ENCODE measurements at regions not wholly inside any gene's neighbourhood (a gene's known extent, or its start where the extent isn't known, plus 50 kb on each side); places are given as distances from the start of the nearest gene placed in this dataset.

DNA sequence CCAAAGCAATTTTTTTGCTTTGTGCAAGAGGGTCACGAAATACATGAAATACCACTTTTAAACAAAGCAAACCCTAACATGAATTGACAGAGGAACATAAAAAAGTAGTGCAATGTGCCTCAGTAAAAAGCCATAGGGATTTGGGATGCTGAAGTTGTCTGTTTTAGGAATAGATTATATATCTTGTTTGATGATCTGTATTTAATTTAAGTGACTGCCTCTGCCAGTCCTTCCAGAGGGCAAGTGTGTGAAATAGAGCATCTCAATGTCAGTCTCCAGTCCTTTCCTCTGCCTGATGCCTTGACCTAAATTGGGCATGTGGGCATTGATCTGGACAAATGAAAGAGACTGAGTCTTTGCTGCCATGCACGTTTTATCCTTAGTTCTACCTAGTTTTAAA, 222.8 kb downstream of the PTPRC start:
- H3K79me2 ChIP-seq (ENCODE audit: control insufficient read depth, insufficient read depth, low read length): no peaks in the 10 kb centered on the region
- in situ Hi-C loops (cut with MboI): no loop called here
- H3K4me3 ChIP-seq: no peak overlapping the region
- no peak overlapping the region for H3K27ac ChIP-seq (ENCODE audit: control insufficient read depth, insufficient read depth)
- intact Hi-C loops (cut with micrococcal nuclease; ENCODE audit: unreplicated experiment): no loop called here
- ChIA-PET CTCF (interaction anchor here (0.9 kb wide), 1 partner anchor 177 kb away, joined by 3 read pairs; no protein-coding TSS in a partner anchor), RAD21 (ENCODE audit: unreplicated experiment) (no interaction called here), SMC1A (ENCODE audit: uncharacterized antibody, unreplicated experiment) (no interaction called here), POLR2A (no interaction called here)
- H4K20me1 ChIP-seq (ENCODE audit: control insufficient read depth, insufficient read depth): no peaks in the 10 kb centered on the region
- 0% methylated on average over 2 of the region's 2 CpGs for WGBS (ENCODE audit: insufficient coverage, insufficient replicate concordance, low lambda C conversion rate, missing lambda C conversion rate)
- TF ChIP-seq NRF1 (conservative IDR thresholded peaks at IDR 0.05; ENCODE audit: low read depth, low read length) (no peak), ATF7 (IDR thresholded peaks at IDR 0.05; ENCODE audit: low read depth) (no peak), TARDBP (IDR thresholded peaks at IDR 0.05; ENCODE audit: borderline replicate concordance) (no peak), HDGF (IDR thresholded peaks at IDR 0.05) (no peak), MTA2 (IDR thresholded peaks at IDR 0.05; ENCODE audit: low read depth) (no peak), ZNF622 (IDR thresholded peaks at IDR 0.05) (no peak), IKZF1 (conservative IDR thresholded peaks at IDR 0.05) (no peak), BRCA1 (IDR thresholded peaks at IDR 0.05; ENCODE audit: low read depth, low read length) (no peak), SRF (IDR thresholded peaks at IDR 0.05; ENCODE audit: low read depth in 2 of 2, low read length in 2 of 2) (no peak), RAD51 (IDR thresholded peaks at IDR 0.05) (no peak), HDAC2 (IDR thresholded peaks at IDR 0.05) (no peak), SMARCA5 (IDR thresholded peaks at IDR 0.05) (no peak), SIX5 (IDR thresholded peaks at IDR 0.05; ENCODE audit: low read depth, low read length, severe bottlenecking) (no peak), SPI1 (IDR thresholded peaks at IDR 0.05; ENCODE audit: borderline replicate concordance, insufficient read depth, low read depth, low read length) (no peak), RBBP5 (conservative IDR thresholded peaks at IDR 0.05) (no peak), ZNF217 (IDR thresholded peaks at IDR 0.05) (no peak), RCOR1 (conservative IDR thresholded peaks at IDR 0.05; ENCODE audit: low read depth, low read length) (no peak), RAD21 (IDR thresholded peaks at IDR 0.05; ENCODE audit: insufficient read depth, low read depth, low read length) (no peak)
- TF ChIP-seq, protein P1, sequence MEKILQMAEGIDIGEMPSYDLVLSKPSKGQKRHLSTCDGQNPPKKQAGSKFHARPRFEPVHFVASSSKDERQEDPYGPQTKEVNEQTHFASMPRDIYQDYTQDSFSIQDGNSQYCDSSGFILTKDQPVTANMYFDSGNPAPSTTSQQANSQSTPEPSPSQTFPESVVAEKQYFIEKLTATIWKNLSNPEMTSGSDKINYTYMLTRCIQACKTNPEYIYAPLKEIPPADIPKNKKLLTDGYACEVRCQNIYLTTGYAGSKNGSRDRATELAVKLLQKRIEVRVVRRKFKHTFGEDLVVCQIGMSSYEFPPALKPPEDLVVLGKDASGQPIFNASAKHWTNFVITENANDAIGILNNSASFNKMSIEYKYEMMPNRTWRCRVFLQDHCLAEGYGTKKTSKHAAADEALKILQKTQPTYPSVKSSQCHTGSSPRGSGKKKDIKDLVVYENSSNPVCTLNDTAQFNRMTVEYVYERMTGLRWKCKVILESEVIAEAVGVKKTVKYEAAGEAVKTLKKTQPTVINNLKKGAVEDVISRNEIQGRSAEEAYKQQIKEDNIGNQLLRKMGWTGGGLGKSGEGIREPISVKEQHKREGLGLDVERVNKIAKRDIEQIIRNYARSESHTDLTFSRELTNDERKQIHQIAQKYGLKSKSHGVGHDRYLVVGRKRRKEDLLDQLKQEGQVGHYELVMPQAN (conservative IDR thresholded peaks at IDR 0.05): no peak
- TF ChIP-seq, protein P2, sequence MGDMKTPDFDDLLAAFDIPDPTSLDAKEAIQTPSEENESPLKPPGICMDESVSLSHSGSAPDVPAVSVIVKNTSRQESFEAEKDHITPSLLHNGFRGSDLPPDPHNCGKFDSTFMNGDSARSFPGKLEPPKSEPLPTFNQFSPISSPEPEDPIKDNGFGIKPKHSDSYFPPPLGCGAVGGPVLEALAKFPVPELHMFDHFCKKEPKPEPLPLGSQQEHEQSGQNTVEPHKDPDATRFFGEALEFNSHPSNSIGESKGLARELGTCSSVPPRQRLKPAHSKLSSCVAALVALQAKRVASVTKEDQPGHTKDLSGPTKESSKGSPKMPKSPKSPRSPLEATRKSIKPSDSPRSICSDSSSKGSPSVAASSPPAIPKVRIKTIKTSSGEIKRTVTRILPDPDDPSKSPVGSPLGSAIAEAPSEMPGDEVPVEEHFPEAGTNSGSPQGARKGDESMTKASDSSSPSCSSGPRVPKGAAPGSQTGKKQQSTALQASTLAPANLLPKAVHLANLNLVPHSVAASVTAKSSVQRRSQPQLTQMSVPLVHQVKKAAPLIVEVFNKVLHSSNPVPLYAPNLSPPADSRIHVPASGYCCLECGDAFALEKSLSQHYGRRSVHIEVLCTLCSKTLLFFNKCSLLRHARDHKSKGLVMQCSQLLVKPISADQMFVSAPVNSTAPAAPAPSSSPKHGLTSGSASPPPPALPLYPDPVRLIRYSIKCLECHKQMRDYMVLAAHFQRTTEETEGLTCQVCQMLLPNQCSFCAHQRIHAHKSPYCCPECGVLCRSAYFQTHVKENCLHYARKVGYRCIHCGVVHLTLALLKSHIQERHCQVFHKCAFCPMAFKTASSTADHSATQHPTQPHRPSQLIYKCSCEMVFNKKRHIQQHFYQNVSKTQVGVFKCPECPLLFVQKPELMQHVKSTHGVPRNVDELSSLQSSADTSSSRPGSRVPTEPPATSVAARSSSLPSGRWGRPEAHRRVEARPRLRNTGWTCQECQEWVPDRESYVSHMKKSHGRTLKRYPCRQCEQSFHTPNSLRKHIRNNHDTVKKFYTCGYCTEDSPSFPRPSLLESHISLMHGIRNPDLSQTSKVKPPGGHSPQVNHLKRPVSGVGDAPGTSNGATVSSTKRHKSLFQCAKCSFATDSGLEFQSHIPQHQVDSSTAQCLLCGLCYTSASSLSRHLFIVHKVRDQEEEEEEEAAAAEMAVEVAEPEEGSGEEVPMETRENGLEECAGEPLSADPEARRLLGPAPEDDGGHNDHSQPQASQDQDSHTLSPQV (IDR thresholded peaks at IDR 0.05): no peak
- no peaks in the 10 kb centered on the region; the same call in 2 of the 3 replicates for H3K9me3 ChIP-seq (replicated peaks; ENCODE audit: control insufficient read depth, insufficient read depth, low read length)
- H3K9ac ChIP-seq (ENCODE audit: control insufficient read depth, insufficient read depth, low read length): no peak overlapping the region
- H3K4me1 ChIP-seq (ENCODE audit: control insufficient read depth, insufficient read depth, low read length): no peaks in the 10 kb centered on the region
- H3K36me3 ChIP-seq (ENCODE audit: control insufficient read depth in 2 of 2, insufficient read depth in 2 of 2, low read length in 1 of 2): no peaks in the 10 kb centered on the region
- H2AFZ ChIP-seq (ENCODE audit: control insufficient read depth, low read depth, low read length): no peak overlapping the region
- H3K27me3 ChIP-seq (replicated peaks in 1 of 2; ENCODE audit: control insufficient read depth in 2 of 2, insufficient read depth in 2 of 2, low read length in 1 of 2): no peaks in the 10 kb centered on the region
- DNase-seq (ENCODE audit: low read depth, low spot score) (no peak), ATAC-seq (no peak), FAIRE-seq (no peak)
- no peak overlapping the region for H3K4me2 ChIP-seq (ENCODE audit: control insufficient read depth, insufficient read depth)
- BruUV-seq (replicated peaks): no TSS peak
